Endothelial cell (in vitro differentiated cells): ENCODE measurements at regions not wholly inside any gene's neighbourhood (a gene's known extent, or its start where the extent isn't known, plus 50 kb on each side); places are given as distances from the start of the nearest gene placed in this dataset.

ENCODE experiments used
- DNase-seq: peaks from one replicate; pipeline ENCODE4 v3.0.0; 2021; ENCODE audit warnings: low spot score
- H3K27ac Mint-ChIP-seq: one replicate; pipeline ENCODE4 v1.8.0; 2021; ENCODE audit warnings: mixed read lengths, inconsistent platforms; ENCODE audit not compliant: unreplicated experiment
- H3K27me3 Mint-ChIP-seq: one replicate; pipeline ENCODE4 v1.8.0; 2021; ENCODE audit warnings: mild to moderate bottlenecking, moderate library complexity, mixed read lengths, inconsistent platforms; ENCODE audit not compliant: unreplicated experiment
- H3K36me3 Mint-ChIP-seq: one replicate; pipeline ENCODE4 v1.8.0; 2021; ENCODE audit warnings: mild to moderate bottlenecking, low read depth, mixed read lengths, inconsistent platforms; ENCODE audit not compliant: unreplicated experiment
- H3K4me1 Mint-ChIP-seq: one replicate; pipeline ENCODE4 v1.8.0; 2021; ENCODE audit warnings: mild to moderate bottlenecking, mixed read lengths, inconsistent platforms; ENCODE audit not compliant: unreplicated experiment
- H3K4me3 Mint-ChIP-seq: one replicate; pipeline ENCODE4 v1.8.0; 2021; ENCODE audit warnings: mild to moderate bottlenecking, mixed read lengths, inconsistent platforms; ENCODE audit not compliant: unreplicated experiment
- H3K9me3 Mint-ChIP-seq: one replicate; pipeline ENCODE4 v1.8.0; 2021; ENCODE audit warnings: mixed read lengths, inconsistent platforms; ENCODE audit not compliant: unreplicated experiment
- TF ChIP-seq, protein P1 (sequence below): fragments of 200-600 bp; sonication (generic); IDR thresholded peaks from one replicate; pipeline ENCODE4 v1.5.0; 2021; ENCODE audit warnings: antibody characterized with exemption; ENCODE audit not compliant: unreplicated experiment

DNA sequence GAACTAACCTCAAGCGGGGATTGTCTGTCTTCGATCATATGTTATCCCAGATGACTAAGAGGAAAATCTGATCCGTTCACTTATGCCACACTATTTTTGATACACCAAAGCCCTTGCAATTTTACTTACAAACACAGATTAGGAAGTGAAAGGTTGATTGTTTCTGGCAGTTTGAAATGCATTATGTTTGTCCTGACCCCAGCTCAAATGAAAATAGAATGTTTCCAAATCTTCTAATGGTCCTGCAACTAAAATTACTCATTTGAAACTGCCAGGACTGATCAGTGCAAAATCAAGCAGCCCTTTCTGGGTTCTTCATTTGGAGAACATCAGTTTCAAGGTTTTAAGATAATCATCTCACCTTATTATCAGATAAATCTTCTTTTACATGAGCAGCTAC is 696.7 kb upstream of the WWC1 start:
- H3K4me3 Mint-ChIP-seq = no peak overlapping the region

DNA sequence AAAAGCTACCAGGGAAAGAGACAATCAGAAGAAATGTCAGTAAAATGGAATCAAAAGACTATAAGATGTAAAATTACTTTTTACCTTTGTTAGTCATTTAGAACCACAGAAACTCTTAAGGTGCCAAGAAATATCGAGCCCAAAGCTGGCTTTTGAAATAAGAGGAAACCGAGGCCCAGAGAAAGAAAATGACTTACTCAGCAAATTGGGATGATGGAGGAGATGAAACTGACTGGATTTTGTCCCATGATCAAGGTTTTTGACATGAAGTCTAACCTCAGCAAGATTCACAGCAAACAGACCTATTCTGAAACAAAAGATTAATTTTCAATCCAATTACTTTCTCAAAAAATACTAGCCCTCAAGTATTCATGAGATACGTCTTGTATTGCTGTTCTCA is 696.2 kb upstream of the WWC1 start:
- no peak for DNase-seq
- Mint-ChIP-seq H3K27ac (no peak overlapping the region), H3K4me1 (peaks cover 5% of the 10 kb centered on the region), H3K27me3 (peaks cover 2% of the 10 kb centered on the region), H3K4me3 (no peak overlapping the region), H3K36me3 (no peaks in the 10 kb centered on the region), H3K9me3 (no peaks in the 10 kb centered on the region)
- TF ChIP-seq, protein P1, sequence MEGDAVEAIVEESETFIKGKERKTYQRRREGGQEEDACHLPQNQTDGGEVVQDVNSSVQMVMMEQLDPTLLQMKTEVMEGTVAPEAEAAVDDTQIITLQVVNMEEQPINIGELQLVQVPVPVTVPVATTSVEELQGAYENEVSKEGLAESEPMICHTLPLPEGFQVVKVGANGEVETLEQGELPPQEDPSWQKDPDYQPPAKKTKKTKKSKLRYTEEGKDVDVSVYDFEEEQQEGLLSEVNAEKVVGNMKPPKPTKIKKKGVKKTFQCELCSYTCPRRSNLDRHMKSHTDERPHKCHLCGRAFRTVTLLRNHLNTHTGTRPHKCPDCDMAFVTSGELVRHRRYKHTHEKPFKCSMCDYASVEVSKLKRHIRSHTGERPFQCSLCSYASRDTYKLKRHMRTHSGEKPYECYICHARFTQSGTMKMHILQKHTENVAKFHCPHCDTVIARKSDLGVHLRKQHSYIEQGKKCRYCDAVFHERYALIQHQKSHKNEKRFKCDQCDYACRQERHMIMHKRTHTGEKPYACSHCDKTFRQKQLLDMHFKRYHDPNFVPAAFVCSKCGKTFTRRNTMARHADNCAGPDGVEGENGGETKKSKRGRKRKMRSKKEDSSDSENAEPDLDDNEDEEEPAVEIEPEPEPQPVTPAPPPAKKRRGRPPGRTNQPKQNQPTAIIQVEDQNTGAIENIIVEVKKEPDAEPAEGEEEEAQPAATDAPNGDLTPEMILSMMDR = no peak

More for the DNA sequence above, 696.7 kb upstream of the WWC1 start:
- no peak overlapping the region for H3K27ac Mint-ChIP-seq
- peaks cover 2% of the 10 kb centered on the region for H3K27me3 Mint-ChIP-seq
- no peaks in the 10 kb centered on the region for H3K9me3 Mint-ChIP-seq
- DNase-seq = no peak
- H3K36me3 Mint-ChIP-seq = no peaks in the 10 kb centered on the region
- TF ChIP-seq, protein P1 = no peak
- peaks cover 5% of the 10 kb centered on the region for H3K4me1 Mint-ChIP-seq

DNA sequence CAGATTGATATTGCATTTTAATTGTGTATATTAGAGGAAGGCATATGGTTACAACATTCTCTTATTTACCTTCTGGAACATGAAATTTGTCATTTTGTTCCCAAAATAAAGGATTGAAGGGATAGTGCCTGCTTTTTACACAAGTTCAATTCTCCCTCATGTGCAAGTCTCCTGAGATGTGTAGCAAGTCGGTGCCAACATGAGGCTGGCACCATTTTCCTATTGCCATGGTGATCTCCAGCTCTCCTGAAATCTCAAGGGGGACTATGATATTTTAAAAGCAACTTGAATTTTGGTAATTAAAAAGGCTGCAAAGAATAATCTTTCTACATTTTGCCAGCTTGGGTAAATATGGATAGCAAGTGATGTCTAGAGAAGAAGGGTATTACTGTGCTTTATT is 693.3 kb upstream of the WWC1 start:
- Mint-ChIP-seq H3K27me3 (peaks cover 2% of the 10 kb centered on the region), H3K4me1 (peaks cover 8% of the 10 kb centered on the region), H3K36me3 (no peaks in the 10 kb centered on the region), H3K4me3 (no peak overlapping the region), H3K9me3 (no peaks in the 10 kb centered on the region), H3K27ac (no peak overlapping the region)
- no peak for DNase-seq
- TF ChIP-seq, protein P1 = no peak

DNA sequence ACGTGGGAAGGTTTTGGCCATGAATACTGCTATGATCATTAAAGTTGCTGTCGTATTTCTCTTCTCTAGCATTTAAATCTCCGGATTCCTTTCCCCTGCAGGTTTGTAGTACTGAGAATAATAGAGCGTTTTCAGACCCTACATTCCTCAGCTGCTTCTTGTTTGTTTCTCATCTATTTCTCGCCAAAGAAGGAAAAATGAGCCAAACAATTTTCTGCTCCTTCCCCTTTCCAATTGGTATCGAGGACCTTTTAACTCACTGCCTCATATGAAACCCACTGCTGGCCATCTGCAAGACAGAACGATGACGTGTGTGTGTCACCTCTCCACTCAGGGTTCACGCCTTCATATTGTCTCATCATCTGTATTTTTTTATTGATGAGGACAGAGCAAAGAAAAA is 689.4 kb upstream of the WWC1 start:
- peaks cover 8% of the 10 kb centered on the region for H3K4me1 Mint-ChIP-seq
- TF ChIP-seq, protein P1 = no peak
- H3K27me3 Mint-ChIP-seq = no peaks in the 10 kb centered on the region
- DNase-seq = no peak
- no peak overlapping the region for H3K4me3 Mint-ChIP-seq
- H3K27ac Mint-ChIP-seq = no peak overlapping the region
- H3K36me3 Mint-ChIP-seq = no peaks in the 10 kb centered on the region
- H3K9me3 Mint-ChIP-seq = no peaks in the 10 kb centered on the region

DNA sequence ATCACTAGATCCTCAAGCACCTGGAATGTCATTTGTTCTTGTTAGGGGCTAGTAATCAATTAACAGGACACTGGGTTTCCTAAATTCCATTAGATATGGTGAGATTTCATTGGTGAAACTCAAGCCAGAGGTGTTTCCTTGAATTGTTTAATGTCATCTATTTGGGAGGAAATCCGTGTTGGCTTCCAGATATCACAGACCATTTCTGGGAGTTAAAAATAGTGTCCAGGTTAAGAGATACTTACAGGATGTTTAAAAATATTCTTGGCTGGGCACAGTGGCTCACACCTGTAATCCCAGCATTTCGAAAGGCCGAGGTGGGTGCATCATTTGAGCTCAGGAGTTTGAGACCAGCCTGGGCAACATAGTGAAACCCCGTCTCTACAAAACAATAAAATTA is 688.3 kb upstream of the WWC1 start:
- DNase-seq = no peak
- no peaks in the 10 kb centered on the region for H3K9me3 Mint-ChIP-seq
- H3K27ac Mint-ChIP-seq = no peak overlapping the region

More for the DNA sequence above, 688.3 kb upstream of the WWC1 start:
- H3K4me3 Mint-ChIP-seq = no peak overlapping the region
- TF ChIP-seq, protein P1 = no peak
- H3K4me1 Mint-ChIP-seq = peaks cover 8% of the 10 kb centered on the region
- no peaks in the 10 kb centered on the region for H3K27me3 Mint-ChIP-seq
- no peaks in the 10 kb centered on the region for H3K36me3 Mint-ChIP-seq
